H9 (cell line): ENCODE measurements at regions not wholly inside any gene's neighbourhood (a gene's known extent, or its start where the extent isn't known, plus 50 kb on each side); places are given as distances from the start of the nearest gene placed in this dataset.

Source experiments
- DNase-seq: peaks from one replicate; pipeline ENCODE4 v3.0.0-alpha.2; 2017
- H2AFZ ChIP-seq: one replicate; pipeline ENCODE4 v1.6.1; 2013; ENCODE audit warnings: mild to moderate bottlenecking, low read length, control low read depth, moderate library complexity
- H2AK5ac ChIP-seq: 2 replicates; pipeline ENCODE4 v1.6.1; 2013; ENCODE audit warnings: low read length, control low read depth, mixed read lengths; ENCODE audit not compliant: insufficient read length
- H2BK120ac ChIP-seq: one replicate; pipeline ENCODE4 v1.6.1; 2013; ENCODE audit warnings: low read depth, mild to moderate bottlenecking, low read length, control low read depth, inconsistent platforms; ENCODE audit not compliant: poor library complexity, severe bottlenecking
- H2BK12ac ChIP-seq: 2 replicates; pipeline ENCODE4 v1.6.1; 2013; ENCODE audit warnings: low read length, control low read depth, mixed read lengths, low read depth; ENCODE audit not compliant: insufficient read length
- H2BK15ac ChIP-seq: 2 replicates; pipeline ENCODE4 v1.6.1; 2013; ENCODE audit warnings: low read depth, low read length, control low read depth
- H2BK20ac ChIP-seq: one replicate; pipeline ENCODE4 v1.6.1; 2013; ENCODE audit warnings: low read depth, mild to moderate bottlenecking, low read length, control low read depth, inconsistent platforms; ENCODE audit not compliant: poor library complexity, severe bottlenecking
- H2BK5ac ChIP-seq: 2 replicates; pipeline ENCODE4 v1.6.1; 2013; ENCODE audit warnings: low read length, control low read depth, mixed read lengths; ENCODE audit not compliant: insufficient read length
- H3K14ac ChIP-seq: 2 replicates; pipeline ENCODE4 v1.6.1; 2013; ENCODE audit warnings: low read length, control low read depth; ENCODE audit not compliant: insufficient read depth
- H3K18ac ChIP-seq: 2 replicates; pipeline ENCODE4 v1.6.1; 2013; ENCODE audit warnings: low read depth, mild to moderate bottlenecking, mixed read lengths, low read length, control low read depth; ENCODE audit not compliant: insufficient read length
- H3K23ac ChIP-seq: 2 replicates; pipeline ENCODE4 v1.6.1; 2013; ENCODE audit warnings: low read length, control low read depth, mixed read lengths, low read depth; ENCODE audit not compliant: insufficient read length
- H3K23me2 ChIP-seq: 2 replicates; pipeline ENCODE4 v1.6.1; 2013; ENCODE audit warnings: low read depth, mild to moderate bottlenecking, mixed read lengths, low read length, control low read depth; ENCODE audit not compliant: insufficient read length, poor library complexity, severe bottlenecking
- H3K27ac ChIP-seq: 2 replicates; pipeline ENCODE4 v1.5.1; 2013; ENCODE audit warnings: low read length, control low read depth, mixed read lengths, low read depth; ENCODE audit not compliant: insufficient read length
- H3K27me3 ChIP-seq: 2 replicates; pipeline ENCODE4 v1.6.1; 2013; ENCODE audit warnings: low read length, control low read depth, inconsistent platforms; ENCODE audit not compliant: insufficient read depth
- H3K4ac ChIP-seq: 2 replicates; pipeline ENCODE4 v1.6.1; 2013; ENCODE audit warnings: low read depth, mild to moderate bottlenecking, control low read depth, inconsistent platforms, low read length, moderate library complexity
- H3K4me1 ChIP-seq: 2 replicates; pipeline ENCODE4 v1.6.1; 2013; ENCODE audit warnings: low read length, control low read depth, inconsistent platforms; ENCODE audit not compliant: insufficient read depth
- H3K4me2 ChIP-seq: 2 replicates; pipeline ENCODE4 v1.6.1; 2013; ENCODE audit warnings: low read length, control low read depth, mixed read lengths; ENCODE audit not compliant: insufficient read length, insufficient read depth
- H3K56ac ChIP-seq: 2 replicates; pipeline ENCODE4 v1.6.1; 2013; ENCODE audit warnings: low read depth, mild to moderate bottlenecking, mixed read lengths, low read length, control low read depth; ENCODE audit not compliant: insufficient read length
- H3K79me1 ChIP-seq: 2 replicates; pipeline ENCODE4 v1.6.1; 2013; ENCODE audit warnings: low read depth, mild to moderate bottlenecking, moderate library complexity, low read length, control low read depth, inconsistent platforms; ENCODE audit not compliant: insufficient read depth, poor library complexity, severe bottlenecking
- H3K79me2 ChIP-seq: 2 replicates; pipeline ENCODE4 v1.6.1; 2013; ENCODE audit warnings: low read length, control low read depth, inconsistent platforms; ENCODE audit not compliant: insufficient read depth
- H3K9ac ChIP-seq: 2 replicates; pipeline ENCODE4 v1.6.1; 2013; ENCODE audit warnings: low read length, control low read depth, mixed read lengths; ENCODE audit not compliant: insufficient read length; ENCODE audit errors: extremely low read depth
- H3K9me3 ChIP-seq: one replicate; pipeline ENCODE4 v1.6.1; 2013; ENCODE audit warnings: low read depth, low read length, inconsistent platforms; ENCODE audit not compliant: control insufficient read depth
- H3T11ph ChIP-seq: one replicate; pipeline ENCODE4 v1.6.1; 2013; ENCODE audit warnings: mild to moderate bottlenecking, low read length, control low read depth, inconsistent platforms
- H4K20me1 ChIP-seq: one replicate; pipeline ENCODE4 v1.6.1; 2013; ENCODE audit not compliant: control insufficient read depth, insufficient read length, insufficient read depth
- H4K5ac ChIP-seq: 2 replicates; pipeline ENCODE4 v1.6.1; 2013; ENCODE audit warnings: low read depth, mild to moderate bottlenecking, mixed read lengths, low read length, control low read depth; ENCODE audit not compliant: insufficient read length
- H4K8ac ChIP-seq: replicated peaks from 2 replicates; pipeline ENCODE4 v1.6.1; 2013; ENCODE audit warnings: low read length, control low read depth, mixed read lengths, low read depth; ENCODE audit not compliant: insufficient read length
- H4K91ac ChIP-seq: 2 replicates; pipeline ENCODE4 v1.6.1; 2013; ENCODE audit warnings: low read depth, mild to moderate bottlenecking, moderate library complexity, mixed read lengths, low read length, control low read depth; ENCODE audit not compliant: insufficient read length
- H3K27ac Mint-ChIP-seq, 3 experiments: 2 replicates in 2 of 3; 3 replicates in 1 of 3; pipeline ENCODE4 v1.8.0; 2020 to 2021; ENCODE audit warnings: mixed read lengths in 3 of 3, mild to moderate bottlenecking in 1 of 3, moderate library complexity in 1 of 3
- H3K27me3 Mint-ChIP-seq: 2 replicates; pipeline ENCODE4 v1.8.0; 2021; ENCODE audit warnings: low read depth, mild to moderate bottlenecking, moderate library complexity, mixed read lengths
- H3K36me3 Mint-ChIP-seq, 3 experiments: 2 replicates in 2 of 3; 3 replicates in 1 of 3; pipeline ENCODE4 v1.8.0; 2020 to 2021; ENCODE audit warnings: low read depth in 3 of 3, mixed read lengths in 3 of 3; ENCODE audit not compliant: insufficient read depth in 1 of 3
- H3K4me1 Mint-ChIP-seq, 2 experiments: 2 replicates each; pipeline ENCODE4 v1.8.0; 2020; ENCODE audit warnings: mixed read lengths in 2 of 2
- H3K4me3 Mint-ChIP-seq, 2 experiments: 2 replicates in 1 of 2; 3 replicates in 1 of 2; pipeline ENCODE4 v1.8.0; 2020 to 2021; ENCODE audit warnings: mild to moderate bottlenecking in 2 of 2, mixed read lengths in 2 of 2, moderate library complexity in 1 of 2
- H3K9me3 Mint-ChIP-seq, 2 experiments: 2 replicates in 1 of 2; 3 replicates in 1 of 2; pipeline ENCODE4 v1.8.0; 2020; ENCODE audit warnings: mild to moderate bottlenecking in 2 of 2, mixed read lengths in 2 of 2, moderate library complexity in 1 of 2
- WGBS: extraction: QIAGEN DNeasy Blood & Tissue Kit; methylation state at CpG from one replicate; pipeline ENCODE4 v1.1.7; 2013; ENCODE audit warnings: missing lambda C conversion rate, low lambda C conversion rate, mixed read lengths; ENCODE audit not compliant: insufficient read length; ENCODE audit errors: extremely low coverage; 5-methylcytosine and 5-hydroxymethylcytosine counted together
- TF ChIP-seq, protein P1 (sequence below): fragments of 200-600 bp; sonication (generic); conservative IDR thresholded peaks from 3 replicates; pipeline ENCODE4 v1.8.0; 2021; ENCODE audit warnings: antibody characterized with exemption, mild to moderate bottlenecking

DNA sequence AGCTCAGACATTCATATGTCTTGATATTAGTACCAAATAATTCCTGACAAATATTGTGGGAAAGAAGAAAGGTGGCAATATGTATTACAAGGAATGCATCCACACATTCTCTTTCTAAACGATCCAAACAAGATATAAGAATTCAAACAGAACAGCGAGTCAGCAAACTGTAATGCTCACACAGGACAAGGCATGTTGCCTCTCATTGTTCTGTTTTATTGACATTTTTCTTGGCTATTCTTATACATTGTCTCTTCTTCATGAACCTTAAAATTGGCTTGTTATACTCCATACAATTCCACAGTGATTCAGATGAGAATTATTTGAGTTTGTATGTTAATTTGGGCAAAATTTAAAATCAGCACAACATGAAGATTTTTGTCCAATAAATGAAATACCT is 189.1 kb downstream of the HS3ST3B1 start:
- H3K27ac Mint-ChIP-seq, result no peak overlapping the region
- TF ChIP-seq, protein P1, sequence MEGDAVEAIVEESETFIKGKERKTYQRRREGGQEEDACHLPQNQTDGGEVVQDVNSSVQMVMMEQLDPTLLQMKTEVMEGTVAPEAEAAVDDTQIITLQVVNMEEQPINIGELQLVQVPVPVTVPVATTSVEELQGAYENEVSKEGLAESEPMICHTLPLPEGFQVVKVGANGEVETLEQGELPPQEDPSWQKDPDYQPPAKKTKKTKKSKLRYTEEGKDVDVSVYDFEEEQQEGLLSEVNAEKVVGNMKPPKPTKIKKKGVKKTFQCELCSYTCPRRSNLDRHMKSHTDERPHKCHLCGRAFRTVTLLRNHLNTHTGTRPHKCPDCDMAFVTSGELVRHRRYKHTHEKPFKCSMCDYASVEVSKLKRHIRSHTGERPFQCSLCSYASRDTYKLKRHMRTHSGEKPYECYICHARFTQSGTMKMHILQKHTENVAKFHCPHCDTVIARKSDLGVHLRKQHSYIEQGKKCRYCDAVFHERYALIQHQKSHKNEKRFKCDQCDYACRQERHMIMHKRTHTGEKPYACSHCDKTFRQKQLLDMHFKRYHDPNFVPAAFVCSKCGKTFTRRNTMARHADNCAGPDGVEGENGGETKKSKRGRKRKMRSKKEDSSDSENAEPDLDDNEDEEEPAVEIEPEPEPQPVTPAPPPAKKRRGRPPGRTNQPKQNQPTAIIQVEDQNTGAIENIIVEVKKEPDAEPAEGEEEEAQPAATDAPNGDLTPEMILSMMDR, result no peak
- Histone ChIP-seq H3K79me2 (no peaks in the 10 kb centered on the region), H3K4ac (no peak overlapping the region), H2BK20ac (no peak overlapping the region), H2BK15ac (no peak overlapping the region), H3K18ac (no peak overlapping the region), H3K27me3 (no peaks in the 10 kb centered on the region), H2BK120ac (no peak overlapping the region), H3K14ac (no peak overlapping the region), H3K56ac (no peak overlapping the region), H3K4me1 (no peaks in the 10 kb centered on the region), H3K27ac (no peak overlapping the region), H3K23me2 (no peaks in the 10 kb centered on the region), H2BK12ac (no peak overlapping the region), H4K91ac (no peak overlapping the region), H3T11ph (no peak overlapping the region), H3K9me3 (no peaks in the 10 kb centered on the region), H4K8ac (no peak overlapping the region), H2AFZ (no peak overlapping the region), H3K9ac (no peak overlapping the region), H3K79me1 (no peaks in the 10 kb centered on the region), H3K23ac (no peak overlapping the region), H3K4me2 (no peak overlapping the region), H2AK5ac (no peak overlapping the region), H4K5ac (no peak overlapping the region), H2BK5ac (no peak overlapping the region), H4K20me1 (no peaks in the 10 kb centered on the region)
- no peaks in the 10 kb centered on the region for H3K27me3 Mint-ChIP-seq
- H3K4me3 Mint-ChIP-seq, result no peak overlapping the region
- H3K9me3 Mint-ChIP-seq, result no peaks in the 10 kb centered on the region
- H3K36me3 Mint-ChIP-seq, result no peaks in the 10 kb centered on the region
- peaks cover 2 to 3% of the 10 kb centered on the region in 2 experiments; a peak in 2 of 4 replicates for H3K4me1 Mint-ChIP-seq
- WGBS, result no CpG with 5 or more reads among the region's 2 CpGs
- no peak for DNase-seq
